Psoas muscle (tissue), 7 donors: ENCODE measurements at regions not wholly inside any gene's neighbourhood (a gene's known extent, or its start where the extent isn't known, plus 50 kb on each side); places are given as distances from the start of the nearest gene placed in this dataset.

Experiments
- ATAC-seq, 4 donors: fragments of 200-7000 bp; cut with Tn5 transposase; one replicate each; pipeline ENCODE4 v1.9.1; 2020; ENCODE audit warnings: moderate library complexity in 3 of 4, mild to moderate bottlenecking in 2 of 4
- DNase-seq, 2 donors: peaks; one replicate each; pipeline ENCODE4 v3.0.0-alpha.2; 2020
- H3K27ac ChIP-seq: fragments of 200-600 bp; one replicate; pipeline ENCODE4 v1.8.0; 2022
- H3K27me3 ChIP-seq, 3 donors: fragments of 200-600 bp in 1 of 3; one replicate each; pipeline versions ENCODE4 v1.6.1 to v1.8.0; 2013 to 2022; ENCODE audit warnings: low read length in 2 of 3, mild to moderate bottlenecking in 2 of 3, moderate library complexity in 1 of 3; ENCODE audit not compliant: insufficient read depth in 3 of 3
- H3K36me3 ChIP-seq, 2 donors: fragments of 200-600 bp in 1 of 2; one replicate each; pipeline versions ENCODE4 v1.6.1 to v1.8.0; 2013 to 2022; ENCODE audit warnings: low read depth in 1 of 2, mild to moderate bottlenecking in 1 of 2, moderate library complexity in 1 of 2; ENCODE audit not compliant: insufficient read depth in 1 of 2
- H3K4me1 ChIP-seq: fragments of 200-600 bp; one replicate; pipeline ENCODE4 v1.8.0; 2022
- H3K4me3 ChIP-seq: fragments of 200-600 bp; one replicate; pipeline ENCODE4 v1.8.0; 2022; ENCODE audit warnings: mild to moderate bottlenecking
- H3K9me3 ChIP-seq: fragments of 200-600 bp; one replicate; pipeline ENCODE4 v1.8.0; 2022
- WGBS, 3 donors: extraction: QIAGEN DNeasy Blood & Tissue Kit; methylation state at CpG; one replicate each; pipeline versions ENCODE4 v1.1.6 to v1.1.7; 2013; 5-methylcytosine and 5-hydroxymethylcytosine counted together
- intact Hi-C, 2 donors: fragments of 100-400 bp; cut with DNase I; formaldehyde crosslinking; loops; one replicate each; pipeline versions ENCODE4 v1.11.0 to v1.14.2; 2022
- TF ChIP-seq, protein P1 (sequence below): fragments of 200-600 bp; IDR thresholded peaks from one replicate; pipeline ENCODE4 v1.8.0; 2022; ENCODE audit warnings: antibody characterized with exemption
- donor health status: healthy with polysubstance abuse.
- donor health status: DM: no; HTN: no; CAD: no; lungs with moderate emphysema.
- donor health status: Bipolar disorder and iron deficiency.
- donor health status: healthy.
- donor health status: DM: yes; HTN: yes; CAD: no.
- donor health status: DM: no; HTN: no; CAD: no.
- donor health status: DM: yes; HTN: yes; CAD: no.

DNA sequence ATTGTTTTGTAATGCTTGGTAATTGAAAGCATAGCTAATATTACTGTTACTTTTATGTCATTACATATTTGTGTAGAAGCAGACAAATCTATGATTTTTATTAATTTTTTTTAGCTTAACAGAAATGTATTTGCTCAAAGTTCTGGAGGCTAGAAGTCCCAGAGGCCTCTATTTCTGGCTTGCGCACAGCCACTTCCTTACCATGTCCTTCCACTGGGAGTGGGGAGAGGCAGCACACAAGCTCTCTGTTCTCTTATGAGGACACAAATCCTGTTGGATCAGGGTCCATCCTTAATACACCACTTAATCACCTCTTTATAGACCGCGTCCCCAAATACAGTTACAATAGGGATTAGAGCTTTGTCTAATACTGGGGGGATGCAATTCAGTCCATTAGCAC is 1061.4 kb downstream of the OTOL1 start:
- intact Hi-C loops: no loop called here
- DNase-seq (no peak), ATAC-seq (no peak)
- Histone ChIP-seq H3K9me3 (no peaks in the 10 kb centered on the region), H3K4me1 (no peaks in the 10 kb centered on the region), H3K27me3 (no peaks in the 10 kb centered on the region), H3K36me3 (no peaks in the 10 kb centered on the region), H3K27ac (no peak overlapping the region), H3K4me3 (no peak overlapping the region)
- TF ChIP-seq, protein P1, sequence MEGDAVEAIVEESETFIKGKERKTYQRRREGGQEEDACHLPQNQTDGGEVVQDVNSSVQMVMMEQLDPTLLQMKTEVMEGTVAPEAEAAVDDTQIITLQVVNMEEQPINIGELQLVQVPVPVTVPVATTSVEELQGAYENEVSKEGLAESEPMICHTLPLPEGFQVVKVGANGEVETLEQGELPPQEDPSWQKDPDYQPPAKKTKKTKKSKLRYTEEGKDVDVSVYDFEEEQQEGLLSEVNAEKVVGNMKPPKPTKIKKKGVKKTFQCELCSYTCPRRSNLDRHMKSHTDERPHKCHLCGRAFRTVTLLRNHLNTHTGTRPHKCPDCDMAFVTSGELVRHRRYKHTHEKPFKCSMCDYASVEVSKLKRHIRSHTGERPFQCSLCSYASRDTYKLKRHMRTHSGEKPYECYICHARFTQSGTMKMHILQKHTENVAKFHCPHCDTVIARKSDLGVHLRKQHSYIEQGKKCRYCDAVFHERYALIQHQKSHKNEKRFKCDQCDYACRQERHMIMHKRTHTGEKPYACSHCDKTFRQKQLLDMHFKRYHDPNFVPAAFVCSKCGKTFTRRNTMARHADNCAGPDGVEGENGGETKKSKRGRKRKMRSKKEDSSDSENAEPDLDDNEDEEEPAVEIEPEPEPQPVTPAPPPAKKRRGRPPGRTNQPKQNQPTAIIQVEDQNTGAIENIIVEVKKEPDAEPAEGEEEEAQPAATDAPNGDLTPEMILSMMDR: no peak
- 43 to 64% (median 60%) methylated on average over 3 of the region's 3 CpGs for WGBS, 3 donors

DNA sequence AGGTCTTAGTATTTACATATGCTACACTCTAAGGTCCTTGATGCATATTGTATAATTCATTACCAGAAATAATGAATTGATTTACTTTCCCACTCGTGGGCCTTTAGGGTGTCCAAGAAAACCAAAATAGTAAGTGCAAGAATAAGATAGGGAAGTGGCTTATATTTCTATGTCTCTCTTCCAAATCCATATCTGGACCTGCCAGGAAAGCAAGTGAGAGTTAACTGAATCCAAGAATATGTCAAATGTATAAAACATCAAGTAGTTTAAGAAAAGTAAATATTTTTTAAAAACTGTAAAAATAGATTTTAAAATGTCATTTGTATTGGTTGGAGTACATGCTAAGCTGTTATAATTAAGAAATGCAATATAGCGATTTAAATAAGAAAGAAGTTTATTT is 1072.1 kb downstream of the OTOL1 start:
- Histone ChIP-seq H3K9me3 (no peaks in the 10 kb centered on the region), H3K27ac (no peak overlapping the region), H3K4me3 (no peak overlapping the region), H3K27me3 (no peaks in the 10 kb centered on the region), H3K36me3 (no peaks in the 10 kb centered on the region), H3K4me1 (no peaks in the 10 kb centered on the region)
- WGBS, 3 donors: 54 to 59% (median 58%) methylated on average over 2 of the region's 2 CpGs
- TF ChIP-seq, protein P1: no peak
- DNase-seq (no peak), ATAC-seq (no peak)
- intact Hi-C loops: no loop called here

DNA sequence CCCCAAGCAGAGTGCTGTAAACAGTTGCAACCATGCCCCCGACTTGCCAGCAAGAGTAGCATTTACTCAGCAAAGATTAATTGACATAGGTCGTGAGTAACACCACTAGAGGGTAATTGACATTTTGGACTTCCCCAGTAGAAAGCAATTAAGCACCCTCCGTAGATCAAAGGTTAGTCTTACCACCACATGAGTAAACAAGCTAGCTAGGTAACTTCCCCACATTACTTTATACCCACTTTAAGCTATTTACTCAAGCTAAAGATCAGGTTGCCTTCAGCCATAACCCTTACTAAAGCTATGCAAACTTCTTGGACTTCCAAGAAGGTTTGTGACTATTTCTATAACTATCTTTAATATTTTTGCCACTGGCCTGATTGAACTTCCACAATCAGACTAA is 1072.7 kb downstream of the OTOL1 start:
- intact Hi-C loops: no loop called here
- TF ChIP-seq, protein P1: no peak

DNA sequence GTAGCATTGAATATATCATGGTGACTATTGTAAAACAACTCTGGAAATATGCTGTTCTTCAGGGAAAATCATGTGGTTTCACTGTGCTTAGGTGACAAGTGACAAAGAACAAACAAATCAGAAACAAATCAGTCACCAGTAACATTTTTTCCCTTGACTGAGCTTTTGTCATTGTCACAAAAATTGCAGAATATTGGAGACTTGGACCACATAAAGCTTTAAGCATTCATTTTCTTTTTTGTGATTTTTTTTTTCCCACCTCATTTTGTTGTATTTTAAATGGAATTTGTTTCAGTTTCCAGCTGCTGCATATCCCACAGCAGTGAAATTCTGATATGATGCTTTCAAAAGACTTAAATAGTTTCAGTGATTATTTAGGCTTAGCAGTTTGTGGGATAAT is 1088.4 kb downstream of the OTOL1 start:
- Histone ChIP-seq H3K36me3 (no peaks in the 10 kb centered on the region), H3K27ac (no peak overlapping the region), H3K27me3 (no peaks in the 10 kb centered on the region), H3K9me3 (no peaks in the 10 kb centered on the region), H3K4me3 (no peak overlapping the region), H3K4me1 (no peaks in the 10 kb centered on the region)
- ATAC-seq: no peak
- TF ChIP-seq, protein P1: no peak
- DNase-seq: no peak
- intact Hi-C loops: no loop called here

More for the DNA sequence above, 1072.7 kb downstream of the OTOL1 start:
- WGBS, 3 donors: 19 to 25% (median 22%) methylated on average over 3 of the region's 3 CpGs
- DNase-seq (no peak), ATAC-seq (no peak)
- H3K9me3 ChIP-seq: no peaks in the 10 kb centered on the region
- no peaks in the 10 kb centered on the region for H3K36me3 ChIP-seq
- no peak overlapping the region for H3K27ac ChIP-seq
- H3K4me1 ChIP-seq: peaks cover 3% of the 10 kb centered on the region
- no peak overlapping the region for H3K4me3 ChIP-seq
- no peaks in the 10 kb centered on the region for H3K27me3 ChIP-seq

DNA sequence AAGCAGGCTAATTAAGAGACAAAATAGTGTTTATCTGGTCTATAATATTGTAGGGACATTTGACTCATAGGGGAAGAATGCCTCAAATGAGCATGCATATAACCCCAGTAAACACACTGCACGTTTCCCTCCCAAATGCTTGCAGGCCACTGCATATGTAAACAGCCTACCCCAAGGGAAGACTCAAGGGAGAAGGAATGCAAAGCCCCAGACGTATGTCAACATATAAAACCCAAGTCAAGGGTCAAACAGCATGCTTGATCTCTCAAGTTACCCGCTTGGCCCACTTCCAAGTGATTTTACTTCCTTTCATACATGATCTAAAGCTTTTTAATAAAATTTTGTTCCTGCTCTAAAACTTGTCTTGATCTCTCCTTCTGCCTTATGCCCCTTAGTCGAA is 1090.0 kb downstream of the OTOL1 start:
- 26 to 38% (median 34%) methylated on average over 4 of the region's 4 CpGs for WGBS, 3 donors
- no peaks in the 10 kb centered on the region for H3K27me3 ChIP-seq
- H3K9me3 ChIP-seq: no peaks in the 10 kb centered on the region
- H3K36me3 ChIP-seq: no peaks in the 10 kb centered on the region
- TF ChIP-seq, protein P1: no peak
- no peak overlapping the region for H3K27ac ChIP-seq
- DNase-seq (no peak), ATAC-seq (no peak)
- H3K4me1 ChIP-seq: no peaks in the 10 kb centered on the region
- no peak overlapping the region for H3K4me3 ChIP-seq
- intact Hi-C loops: no loop called here
